ENCODE measurements at regions not wholly inside any gene's neighbourhood (a gene's known extent, or its start where the extent isn't known, plus 50 kb on each side); places are given as distances from the start of the nearest gene placed in this dataset.

GRCh38 chr6:14582749-14583148 is 465.2 kb downstream of the CD83 start:
- TF ChIP-seq CTCF (IDR thresholded peaks at IDR 0.05) = no peak
- no peak for TF ChIP-seq POLR2A (IDR thresholded peaks at IDR 0.05; ENCODE audit: low read depth)
